HFFc6 (cell line): ENCODE measurements at regions not wholly inside any gene's neighbourhood (a gene's known extent, or its start where the extent isn't known, plus 50 kb on each side); places are given as distances from the start of the nearest gene placed in this dataset.

Experiments used
- DNase-seq: peaks from one replicate; pipeline ENCODE4 v3.0.0-alpha.2; 2018
- H3K27ac Mint-ChIP-seq: 2 replicates; pipeline ENCODE4 v1.8.0; 2020; ENCODE audit warnings: mild to moderate bottlenecking, mixed read lengths
- H3K27me3 Mint-ChIP-seq: 2 replicates; pipeline ENCODE4 v1.8.0; 2021; ENCODE audit warnings: mild to moderate bottlenecking, moderate library complexity, mixed read lengths; ENCODE audit not compliant: insufficient read depth
- H3K36me3 Mint-ChIP-seq: 2 replicates; pipeline ENCODE4 v1.8.0; 2021; ENCODE audit warnings: low read depth, mixed read lengths
- H3K4me1 Mint-ChIP-seq: 2 replicates; pipeline ENCODE4 v1.8.0; 2020; ENCODE audit warnings: low read depth, mixed read lengths
- H3K4me3 Mint-ChIP-seq: 2 replicates; pipeline ENCODE4 v1.8.0; 2020; ENCODE audit warnings: mild to moderate bottlenecking, moderate library complexity, mixed read lengths
- H3K9me3 Mint-ChIP-seq: 2 replicates; pipeline ENCODE4 v1.8.0; 2020; ENCODE audit warnings: mild to moderate bottlenecking, mixed read lengths
- CTCF ChIP-seq: fragments of 200-600 bp; sonication (generic); IDR thresholded peaks from 2 replicates; pipeline ENCODE4 v1.5.0; 2021; ENCODE audit warnings: antibody characterized with exemption, mild to moderate bottlenecking

DNA sequence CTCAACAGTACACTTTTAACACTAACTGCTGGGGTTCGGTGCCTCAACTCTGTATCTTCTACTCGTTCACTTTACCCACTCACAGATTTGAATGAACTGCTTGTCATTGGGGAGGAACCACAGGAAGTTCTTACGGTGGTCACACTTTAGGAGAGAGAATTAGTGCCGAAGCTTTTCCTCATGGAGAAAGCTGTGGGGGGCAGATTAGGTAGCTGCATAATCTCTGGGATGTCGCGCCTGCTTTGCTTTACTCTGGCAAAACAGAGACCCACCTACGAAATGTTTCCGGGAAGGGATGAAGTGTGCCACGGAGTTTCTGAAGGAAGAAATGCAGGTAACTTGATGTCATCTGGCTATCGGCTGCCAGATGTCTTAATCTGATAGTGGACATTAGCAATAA is 949.7 kb upstream of the TENM3 start:
- H3K27me3 Mint-ChIP-seq, result no peaks in the 10 kb centered on the region; the same call in 1 of the 2 replicates
- peaks cover 6% of the 10 kb centered on the region; the same call in 1 of the 2 replicates for H3K9me3 Mint-ChIP-seq
- H3K36me3 Mint-ChIP-seq, result no peaks in the 10 kb centered on the region
- no peaks in the 10 kb centered on the region for H3K4me1 Mint-ChIP-seq
- no peak overlapping the region for H3K27ac Mint-ChIP-seq
- no peak for DNase-seq
- no peak overlapping the region for H3K4me3 Mint-ChIP-seq
- TF ChIP-seq CTCF, result no peak

DNA sequence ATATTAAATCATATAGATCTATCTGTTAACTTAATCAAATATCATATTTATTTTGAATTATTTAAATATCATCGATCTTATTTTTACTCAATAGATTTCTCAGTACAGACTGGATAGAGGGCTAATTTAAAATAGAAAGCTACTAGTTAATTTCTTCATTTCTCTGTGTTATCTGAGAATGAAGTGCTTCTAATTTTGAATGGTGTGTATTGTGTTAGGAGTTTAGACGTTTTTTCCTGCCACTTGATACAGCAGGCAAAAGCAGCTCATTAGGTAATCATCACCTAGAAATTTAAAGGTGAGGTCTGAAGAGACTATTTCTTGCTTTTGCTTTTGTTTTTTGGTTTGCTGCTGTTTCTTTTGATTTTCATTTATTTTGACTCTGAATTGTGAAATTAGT is 948.8 kb upstream of the TENM3 start:
- Mint-ChIP-seq H3K9me3 (peaks cover 6% of the 10 kb centered on the region; the same call in 1 of the 2 replicates), H3K27me3 (no peaks in the 10 kb centered on the region; the same call in 1 of the 2 replicates), H3K36me3 (no peaks in the 10 kb centered on the region), H3K27ac (no peak overlapping the region), H3K4me1 (no peaks in the 10 kb centered on the region), H3K4me3 (no peak overlapping the region)
- no peak for TF ChIP-seq CTCF
- DNase-seq, result no peak

DNA sequence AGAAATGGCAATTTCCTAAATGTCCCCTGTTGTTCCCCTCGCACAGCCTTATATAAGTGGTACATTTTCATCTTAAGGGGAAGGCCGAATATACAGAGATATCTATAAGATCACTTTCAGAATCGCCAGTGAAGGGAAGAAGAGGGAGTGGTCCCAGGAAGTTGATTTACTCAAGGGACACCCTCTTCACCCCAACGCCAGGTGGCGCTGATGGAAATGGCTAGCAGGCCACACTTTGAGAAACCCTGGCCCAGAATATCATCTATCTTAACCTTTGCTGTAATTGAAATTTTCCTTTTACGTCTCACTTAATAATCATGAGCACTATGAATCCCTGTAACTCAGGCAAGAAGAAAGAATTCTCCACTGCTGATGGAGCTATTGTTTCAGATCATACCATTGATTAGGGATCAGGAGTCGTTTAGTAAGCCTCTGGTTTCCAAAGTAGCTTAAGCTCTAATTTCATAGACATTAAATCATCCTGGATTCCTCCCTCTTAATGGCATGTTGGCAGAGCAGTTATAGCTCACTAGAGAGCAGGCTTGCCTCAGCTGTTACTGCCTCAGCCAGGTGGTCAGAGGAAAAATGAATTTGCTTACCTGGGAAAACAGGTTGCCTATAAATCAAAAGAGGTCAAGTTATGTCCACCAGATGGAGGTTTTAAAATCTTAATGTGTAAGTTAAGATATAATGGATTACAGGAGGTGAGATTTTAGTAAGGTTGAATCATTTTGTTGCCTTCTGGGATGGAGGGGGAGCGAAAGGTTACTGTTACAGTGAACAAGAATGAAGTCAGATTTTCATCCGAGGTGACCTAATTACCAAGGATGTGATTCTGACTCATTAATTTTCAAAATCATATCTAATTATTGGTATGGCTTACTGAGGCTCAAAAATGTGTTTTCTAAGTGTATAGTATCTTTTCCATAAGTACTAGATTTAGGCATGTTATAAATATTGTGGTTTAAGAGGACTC is 941.2 kb upstream of the TENM3 start:
- Mint-ChIP-seq H3K36me3 (no peaks in the 10 kb centered on the region), H3K9me3 (no peaks in the 10 kb centered on the region), H3K4me1 (no peaks in the 10 kb centered on the region), H3K27ac (no peak overlapping the region), H3K27me3 (no peaks in the 10 kb centered on the region), H3K4me3 (peak overlapping the region; percentile 11; the same call in 1 of the 2 replicates)
- peak; percentile 66 for TF ChIP-seq CTCF
- no peak for DNase-seq

DNA sequence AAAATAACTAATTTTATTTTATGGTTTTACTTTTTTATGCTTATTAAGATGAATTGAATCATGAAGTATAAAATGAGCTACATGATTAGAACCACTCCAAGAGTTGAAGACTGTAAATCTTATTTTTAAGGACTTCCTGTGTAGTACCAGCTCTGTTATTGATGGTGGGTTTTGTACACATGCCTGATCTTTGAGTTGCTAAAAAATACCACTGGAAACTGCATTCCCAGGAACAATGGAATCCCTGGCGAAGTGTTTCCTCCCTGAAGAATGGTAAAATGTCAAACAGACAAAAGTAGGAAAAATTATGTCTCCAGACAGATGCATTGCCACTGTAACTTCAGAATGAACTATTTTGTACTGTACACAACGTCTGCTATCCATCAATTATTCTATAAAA is 935.4 kb upstream of the TENM3 start:
- no peak overlapping the region for H3K4me3 Mint-ChIP-seq
- DNase-seq, result no peak
- peaks cover 2% of the 10 kb centered on the region; the same call in 1 of the 2 replicates for H3K27me3 Mint-ChIP-seq
- H3K4me1 Mint-ChIP-seq, result no peaks in the 10 kb centered on the region
- no peak for TF ChIP-seq CTCF
- no peaks in the 10 kb centered on the region; the same call in 1 of the 2 replicates for H3K9me3 Mint-ChIP-seq
- H3K36me3 Mint-ChIP-seq, result no peaks in the 10 kb centered on the region
- no peak overlapping the region for H3K27ac Mint-ChIP-seq

DNA sequence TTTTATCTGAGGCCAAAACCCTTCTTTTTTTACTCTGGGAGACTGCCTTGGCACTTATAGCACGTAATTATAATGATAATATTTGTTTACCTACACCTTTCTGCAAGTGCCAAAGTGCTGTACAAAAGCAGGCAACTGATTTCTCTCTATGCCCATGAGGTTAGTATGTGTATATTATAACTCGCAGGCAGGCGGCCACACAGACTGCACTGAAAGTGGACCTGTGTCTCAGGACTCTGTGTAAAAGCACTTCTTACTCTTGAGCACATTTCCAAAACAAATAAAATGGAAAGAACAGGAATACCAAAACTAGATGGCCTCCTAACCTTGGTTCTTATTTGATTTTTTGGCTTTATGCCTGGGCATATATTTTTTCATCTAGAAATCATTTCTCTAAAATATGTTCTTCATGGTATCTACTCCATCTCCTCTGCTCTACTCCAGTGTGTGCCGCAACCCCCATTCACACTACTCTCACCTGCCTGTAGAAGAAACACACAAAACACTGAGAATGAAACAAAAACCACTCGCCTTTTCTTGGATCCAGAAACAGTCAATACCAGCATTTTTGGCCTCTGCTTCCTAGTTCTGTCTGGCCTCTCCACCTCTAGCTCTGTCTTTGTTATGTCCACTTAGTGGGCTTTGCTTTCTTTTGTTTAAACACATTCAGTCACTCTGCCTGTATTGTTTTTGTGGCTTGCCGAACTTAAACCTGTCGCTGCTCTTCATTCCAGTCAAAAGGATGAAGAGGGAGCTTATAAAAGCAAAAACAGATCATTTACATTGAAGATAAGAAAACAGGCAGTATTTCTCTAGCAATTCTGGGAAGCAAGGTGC is 934.5 kb upstream of the TENM3 start:
- H3K27me3 Mint-ChIP-seq, result peaks cover 2% of the 10 kb centered on the region; the same call in 1 of the 2 replicates
- no peaks in the 10 kb centered on the region for H3K4me1 Mint-ChIP-seq
- no peak for TF ChIP-seq CTCF
- no peaks in the 10 kb centered on the region for H3K36me3 Mint-ChIP-seq
- DNase-seq, result no peak
- no peaks in the 10 kb centered on the region; the same call in 1 of the 2 replicates for H3K9me3 Mint-ChIP-seq
- H3K27ac Mint-ChIP-seq, result no peak overlapping the region
- H3K4me3 Mint-ChIP-seq, result no peak overlapping the region
